HCT116 (cell line): ENCODE measurements at regions not wholly inside any gene's neighbourhood (a gene's known extent, or its start where the extent isn't known, plus 50 kb on each side); places are given as distances from the start of the nearest gene placed in this dataset.

Source experiments
- ATAC-seq: fragments of 200-7000 bp; cut with Tn5 transposase; 2 replicates; pipeline ENCODE4 v1.9.1; 2020; ENCODE audit warnings: mild to moderate bottlenecking, moderate library complexity
- BruUV-seq: library from RNA; stranded (reverse); fragments of 400-500 nt; replicated peaks from 2 replicates; lab custom pipeline; 2021; lab: Mats Ljungman, UMichigan
- CTCF ChIA-PET: fragments of 300-600 bp; sonication (Branson Sonifier 250); formaldehyde crosslinking; loops from one replicate; lab custom pipeline; 2021; ENCODE audit warnings: antibody characterized with exemption; lab: Charles Lee
- POLR2A ChIA-PET: fragments of 300-600, 350-600 bp; sonication (Branson Sonifier 250); formaldehyde crosslinking; loops from one replicate; lab custom pipeline; 2021; ENCODE audit warnings: antibody characterized with exemption; lab: Charles Lee
- RAD21 ChIA-PET, 2 experiments: fragments of 300-600 bp; sonication (Branson Sonifier 250); formaldehyde crosslinking; loops; one replicate each; lab custom pipeline; 2023; ENCODE audit warnings: low total read pairs in 2 of 2; ENCODE audit not compliant: uncharacterized antibody in 2 of 2, unreplicated experiment in 2 of 2, low non-redundant PET in 1 of 2; lab: Charles Lee
- DNase-seq: peaks from one replicate; pipeline ENCODE4 v3.0.0-alpha.2; 2010; ENCODE audit warnings: low read depth, low spot score
- H2AFZ ChIP-seq: fragments of 200-600 bp; shearing (Covaris generic), sonication (generic); 2 replicates; pipeline ENCODE4 v1.6.1; 2017; ENCODE audit warnings: low read depth, mixed run types, mixed read lengths, antibody characterized with exemption, low read length; ENCODE audit not compliant: poor library complexity, severe bottlenecking
- H3K27ac ChIP-seq: 2 replicates; pipeline ENCODE4 v1.5.1; 2012; ENCODE audit warnings: low read depth, low read length
- H3K27me3 ChIP-seq: fragments of 200-600 bp; sonication (generic); 2 replicates; pipeline ENCODE4 v1.6.1; 2016; ENCODE audit warnings: mixed run types, low read length, mixed read lengths; ENCODE audit not compliant: insufficient read depth
- H3K36me3 ChIP-seq, 2 experiments: fragments of 200-500 bp in 1 of 2; fragments of 200-600 bp in 1 of 2; sonication (Bioruptor generic) in 1 of 2; sonication (generic) in 1 of 2; 2 replicates each; pipeline versions ENCODE4 v1.5.1 to v1.6.1; 2014 to 2016; ENCODE audit warnings: low read length in 2 of 2, inconsistent platforms in 1 of 2, mixed read lengths in 1 of 2, mixed run types in 1 of 2; ENCODE audit not compliant: insufficient read depth in 2 of 2, control insufficient read depth in 1 of 2
- H3K4me1 ChIP-seq, 2 experiments: fragments of 200-600 bp in 1 of 2; sonication (generic) in 1 of 2; 2 replicates each; pipeline versions ENCODE4 v1.5.1 to v1.6.1; 2012 to 2017; ENCODE audit warnings: low read length in 2 of 2, inconsistent platforms in 1 of 2, mild to moderate bottlenecking in 1 of 2, mixed read lengths in 1 of 2, mixed run types in 1 of 2, moderate library complexity in 1 of 2; ENCODE audit not compliant: insufficient read depth in 2 of 2, control insufficient read depth in 1 of 2
- H3K4me2 ChIP-seq: fragments of 200-600 bp; sonication (generic); 2 replicates; pipeline ENCODE4 v1.6.1; 2017; ENCODE audit warnings: mixed run types, low read length, mixed read lengths
- H3K4me3 ChIP-seq, 2 experiments: fragments of 200-600 bp in 1 of 2; sonication (generic) in 1 of 2; replicated peaks in 1 of 2; 2 replicates each; pipeline ENCODE4 v1.5.1; 2011 to 2016; ENCODE audit warnings: low read length in 2 of 2, control low read depth in 1 of 2, low read depth in 1 of 2, mild to moderate bottlenecking in 1 of 2, mixed read lengths in 1 of 2, mixed run types in 1 of 2
- H3K79me2 ChIP-seq: fragments of 200-600 bp; sonication (generic); 2 replicates; pipeline ENCODE4 v1.6.1; 2017; ENCODE audit warnings: mild to moderate bottlenecking, mixed run types, low read length, moderate library complexity, mixed read lengths; ENCODE audit not compliant: insufficient read depth
- H3K9ac ChIP-seq: fragments of 200-600 bp; sonication (generic); 2 replicates; pipeline ENCODE4 v1.6.1; 2016; ENCODE audit warnings: low read length, mixed read lengths
- H3K9me2 ChIP-seq: fragments of 200-600 bp; sonication (generic), shearing (Covaris generic); 2 replicates; pipeline ENCODE4 v1.6.1; 2017; ENCODE audit warnings: mixed run types, mild to moderate bottlenecking, moderate library complexity; ENCODE audit not compliant: insufficient read depth
- H3K9me3 ChIP-seq, 2 experiments: fragments of 200-500 bp in 1 of 2; fragments of 200-600 bp in 1 of 2; sonication (Bioruptor generic) in 1 of 2; sonication (generic) in 1 of 2; 2 replicates each; pipeline ENCODE4 v1.6.1; 2014 to 2017; ENCODE audit warnings: low read length in 2 of 2, mixed read lengths in 2 of 2, inconsistent platforms in 1 of 2, low read depth in 1 of 2, mild to moderate bottlenecking in 1 of 2, mixed run types in 1 of 2, moderate library complexity in 1 of 2; ENCODE audit not compliant: control insufficient read depth in 1 of 2, insufficient read depth in 1 of 2
- H4K20me1 ChIP-seq: fragments of 200-600 bp; sonication (generic), shearing (Covaris generic); 2 replicates; pipeline ENCODE4 v1.6.1; 2017; ENCODE audit warnings: mixed run types, mild to moderate bottlenecking, moderate library complexity; ENCODE audit not compliant: insufficient read depth
- CBX3 ChIP-seq: IDR thresholded peaks from 2 replicates; pipeline ENCODE4 v1.6.1; 2012; ENCODE audit warnings: low read depth
- CEBPB ChIP-seq: IDR thresholded peaks from 2 replicates; pipeline ENCODE4 v1.6.1; 2012; ENCODE audit warnings: low read depth
- EGR1 ChIP-seq: IDR thresholded peaks from 2 replicates; pipeline ENCODE4 v1.6.1; 2012; ENCODE audit warnings: low read depth
- ELF1 ChIP-seq: IDR thresholded peaks from 2 replicates; pipeline ENCODE4 v1.6.1; 2012; ENCODE audit warnings: low read depth, borderline replicate concordance
- EZH2phosphoT487 ChIP-seq: fragments of 200-600 bp; IDR thresholded peaks from 2 replicates; pipeline ENCODE4 v1.6.1; 2018; ENCODE audit warnings: antibody characterized with exemption, borderline replicate concordance
- REST ChIP-seq: IDR thresholded peaks from 2 replicates; pipeline ENCODE4 v1.6.1; 2012; ENCODE audit warnings: low read depth
- TCF7L2 ChIP-seq: IDR thresholded peaks from 2 replicates; pipeline ENCODE4 v1.7.0; 2011; ENCODE audit warnings: borderline replicate concordance, inconsistent platforms; ENCODE audit not compliant: insufficient read depth, insufficient read length; ENCODE audit errors: extremely low read depth
- ZBTB33 ChIP-seq: IDR thresholded peaks from 2 replicates; pipeline ENCODE4 v1.6.1; 2011; ENCODE audit warnings: mild to moderate bottlenecking, low read length, moderate library complexity; ENCODE audit not compliant: insufficient replicate concordance; ENCODE audit errors: extremely low read depth
- intact Hi-C: fragments of 100-400 bp; cut with micrococcal nuclease; formaldehyde crosslinking; loops from 2 replicates; pipeline ENCODE4 v1.10.0; 2022

- POLR2A ChIA-PET = interaction anchor here (1.1 to 2.0 kb wide), 4 partner anchors 8 to 55 kb away, joined by 5 to 11 read pairs (median 6); partner anchors contain the start of gene RTN4
- Histone ChIP-seq H3K4me2 (no peak overlapping the region), H3K36me3 (no peaks in the 10 kb centered on the region)
- TF ChIP-seq CBX3 (no peak), ELF1 (no peak), REST (no peak), CEBPB (no peak), ZBTB33 (no peak), EGR1 (no peak), EZH2phosphoT487 (no peak), TCF7L2 (no peak)
- TF ChIP-seq, all 23 proteins: peak for 0
- Histone ChIP-seq H3K79me2 (no peaks in the 10 kb centered on the region), H3K9me2 (no peaks in the 10 kb centered on the region), H3K9me3 (no peaks in the 10 kb centered on the region), H3K27ac (no peak overlapping the region), H4K20me1 (no peaks in the 10 kb centered on the region), H3K4me1 (peaks cover 13 to 16% of the 10 kb centered on the region in 2 experiments), H3K4me3 (no peak overlapping the region), H3K27me3 (no peaks in the 10 kb centered on the region), H2AFZ (no peak overlapping the region), H3K9ac (no peak overlapping the region)
- ATAC-seq (no peak), DNase-seq (no peak)
- no TSS peak for BruUV-seq
- RAD21 ChIA-PET = no interaction called here
- CTCF ChIA-PET = no interaction called here
- intact Hi-C loops = no loop called here
Measured at GRCh38 chr2:55105456-55105855, 55.2 kb upstream of the RTN4 start.
